ENCODE measurements at regions not wholly inside any gene's neighbourhood (a gene's known extent, or its start where the extent isn't known, plus 50 kb on each side); places are given as distances from the start of the nearest gene placed in this dataset.
"Not testable (repeated sequence)": the region's sequence is repeated elsewhere in the genome, so short reads cannot be mapped to it uniquely, and the experiment has no call there.

DNA sequence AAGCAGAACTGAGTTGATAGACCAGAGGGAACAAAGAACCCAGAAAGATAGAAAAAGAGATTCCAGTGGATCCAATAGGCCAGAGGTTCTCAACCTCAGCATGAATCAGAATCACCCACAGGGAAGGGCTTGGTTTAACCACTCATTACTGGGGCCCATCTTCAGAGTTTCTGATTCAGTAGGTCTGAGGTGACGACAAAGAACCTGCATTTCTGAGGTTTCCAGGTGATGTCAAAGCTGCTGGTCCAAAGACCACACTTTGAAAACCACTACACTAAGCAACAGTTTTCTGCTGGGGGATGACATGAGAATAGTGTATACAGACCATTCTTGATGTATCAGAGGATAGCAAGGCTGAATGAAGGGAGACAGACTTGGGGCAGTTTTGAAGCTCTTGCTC lies 81.5 kb upstream of the FOXN2 start:
- Histone ChIP-seq H3K9me3 (ENCODE audit: low read depth) (no peaks in the 10 kb centered on the region), H3K27ac (no peak overlapping the region), H3K36me3 (no peaks in the 10 kb centered on the region), H3K4me3 (no peak overlapping the region), H3K27me3 (no peaks in the 10 kb centered on the region), H3K4me1 (ENCODE audit: low read depth) (no peaks in the 10 kb centered on the region)
- TF ChIP-seq CTCF (IDR thresholded peaks at IDR 0.05; ENCODE audit: low read depth, low read length): no peak
- DNase-seq (ENCODE audit: low read depth in 1 of 2, low spot score in 1 of 2): no peak

GRCh38 chr2:48233824-48234223 lies 80.7 kb upstream of the FOXN2 start:
- H3K9me3 ChIP-seq (ENCODE audit: low read depth); DNase-seq (ENCODE audit: low read depth in 1 of 2, low spot score in 1 of 2); H3K27me3 ChIP-seq; H3K4me1 ChIP-seq (ENCODE audit: low read depth); H3K27ac ChIP-seq; H3K36me3 ChIP-seq; H3K4me3 ChIP-seq: not testable (repeated sequence)

GRCh38 chr2:48235076-48235475 lies 79.4 kb upstream of the FOXN2 start:
- DNase-seq (ENCODE audit: low read depth in 1 of 2, low spot score in 1 of 2): no peak
- TF ChIP-seq CTCF (IDR thresholded peaks at IDR 0.05; ENCODE audit: low read depth, low read length): no peak

GRCh38 chr2:48238381-48238780 lies 76.1 kb upstream of the FOXN2 start:
- DNase-seq (ENCODE audit: low read depth in 1 of 2, low spot score in 1 of 2): no peak
- H3K36me3 ChIP-seq: no peaks in the 10 kb centered on the region
- H3K4me3 ChIP-seq: no peak overlapping the region
- no peaks in the 10 kb centered on the region for H3K27me3 ChIP-seq
- TF ChIP-seq CTCF (IDR thresholded peaks at IDR 0.05; ENCODE audit: low read depth, low read length): no peak
- H3K27ac ChIP-seq: no peak overlapping the region
- peaks cover 3% of the 10 kb centered on the region for H3K4me1 ChIP-seq (ENCODE audit: low read depth)
- H3K9me3 ChIP-seq (ENCODE audit: low read depth): no peaks in the 10 kb centered on the region

More at GRCh38 chr2:48235076-48235475, 79.4 kb upstream of the FOXN2 start:
- Histone ChIP-seq H3K27ac (no peak overlapping the region), H3K9me3 (ENCODE audit: low read depth) (no peaks in the 10 kb centered on the region), H3K36me3 (no peaks in the 10 kb centered on the region), H3K4me3 (no peak overlapping the region), H3K4me1 (ENCODE audit: low read depth) (peaks cover 3% of the 10 kb centered on the region), H3K27me3 (no peaks in the 10 kb centered on the region)

- Histone ChIP-seq H3K4me3 (no peak overlapping the region), H3K36me3 (no peaks in the 10 kb centered on the region), H3K27me3 (no peaks in the 10 kb centered on the region), H3K9me3 (ENCODE audit: low read depth) (no peaks in the 10 kb centered on the region), H3K27ac (no peak overlapping the region), H3K4me1 (ENCODE audit: low read depth) (peaks cover 3% of the 10 kb centered on the region)
- TF ChIP-seq CTCF (IDR thresholded peaks at IDR 0.05; ENCODE audit: low read depth, low read length): no peak
- no peak for DNase-seq (ENCODE audit: low read depth in 1 of 2, low spot score in 1 of 2)
These were observed 73.6 kb upstream of the FOXN2 start for GRCh38 chr2:48240912-48241311.

- no peak overlapping the region for H3K4me3 ChIP-seq
- H3K27me3 ChIP-seq: no peaks in the 10 kb centered on the region
- TF ChIP-seq CTCF (IDR thresholded peaks at IDR 0.05; ENCODE audit: low read depth, low read length): no peak
- H3K36me3 ChIP-seq: no peaks in the 10 kb centered on the region
- DNase-seq (ENCODE audit: low read depth in 1 of 2, low spot score in 1 of 2): no peak
- H3K9me3 ChIP-seq (ENCODE audit: low read depth): no peaks in the 10 kb centered on the region
- no peak overlapping the region for H3K27ac ChIP-seq
- peaks cover 4% of the 10 kb centered on the region for H3K4me1 ChIP-seq (ENCODE audit: low read depth)
These were observed 67.3 kb upstream of the FOXN2 start for GRCh38 chr2:48247206-48247605.

Measured in cardiac muscle cell (in vitro differentiated cells and primary cell).